M059J (cell line): ENCODE measurements at regions not wholly inside any gene's neighbourhood (a gene's known extent, or its start where the extent isn't known, plus 50 kb on each side); places are given as distances from the start of the nearest gene placed in this dataset.
"Not testable (repeated sequence)": the region's sequence is repeated elsewhere in the genome, so short reads cannot be mapped to it uniquely, and the experiment has no call there.

Source experiments
- DNase-seq: peaks from one replicate; pipeline ENCODE4 v3.0.0-alpha.2; 2012; ENCODE audit warnings: low read depth

DNA sequence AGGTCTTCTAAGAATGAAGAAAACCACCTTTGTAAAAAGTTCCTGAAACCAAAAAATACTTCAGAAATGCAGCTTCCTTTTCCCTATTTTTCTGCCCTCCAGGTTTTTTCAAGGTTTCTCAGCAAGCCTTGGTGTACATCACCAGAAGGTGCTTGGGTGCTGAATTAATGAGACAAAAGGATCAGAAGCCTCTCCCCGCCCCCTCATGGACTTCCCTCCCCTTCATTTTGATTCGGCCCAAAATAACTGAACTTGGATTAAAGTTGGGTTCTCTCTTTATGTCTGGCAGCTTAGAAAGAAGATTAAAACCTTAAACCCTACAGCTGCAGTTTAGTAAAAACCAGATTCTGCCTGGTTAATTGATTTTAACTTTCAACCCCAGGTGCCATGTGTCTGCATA, 121.7 kb upstream of the ERCC4 start:
- DNase-seq, result no peak

DNA sequence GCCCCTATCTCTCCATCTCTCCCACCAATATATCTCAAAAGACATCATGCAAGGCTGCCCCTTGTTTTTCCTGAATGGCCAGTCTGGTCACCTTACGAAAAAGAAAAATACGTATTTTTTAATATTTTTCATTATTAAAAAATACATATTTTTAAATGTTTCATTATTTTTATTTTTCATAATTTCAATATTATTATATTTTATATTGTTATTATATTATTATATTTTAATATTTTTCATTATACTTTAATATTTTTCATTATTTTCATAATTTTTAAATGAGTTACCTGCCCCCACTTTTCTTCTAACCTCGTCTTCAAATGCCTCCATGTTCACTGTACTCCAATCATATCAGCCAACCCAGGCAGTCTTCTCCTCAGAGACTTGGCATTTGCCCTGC, 116.0 kb upstream of the ERCC4 start:
- DNase-seq, result no peak

DNA sequence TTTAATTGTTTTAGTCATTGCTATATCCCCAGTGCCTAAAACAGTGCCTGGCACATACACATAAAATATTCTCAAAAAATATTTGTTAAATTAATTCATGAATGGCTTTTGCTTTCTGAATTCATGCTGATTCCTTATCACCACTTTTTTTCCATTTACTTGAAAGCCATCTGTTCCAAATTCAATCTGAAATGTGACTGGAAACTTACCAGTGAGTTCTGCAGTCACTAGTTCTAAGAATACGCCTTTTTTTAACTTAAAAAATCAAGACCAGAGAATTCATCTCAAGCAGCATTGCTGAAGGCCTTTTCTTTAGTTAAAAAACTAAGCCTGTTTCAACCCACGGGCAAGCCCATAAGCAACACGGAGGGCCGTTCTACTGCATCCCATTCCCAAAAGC, 114.0 kb upstream of the ERCC4 start:
- no peak for DNase-seq

DNA sequence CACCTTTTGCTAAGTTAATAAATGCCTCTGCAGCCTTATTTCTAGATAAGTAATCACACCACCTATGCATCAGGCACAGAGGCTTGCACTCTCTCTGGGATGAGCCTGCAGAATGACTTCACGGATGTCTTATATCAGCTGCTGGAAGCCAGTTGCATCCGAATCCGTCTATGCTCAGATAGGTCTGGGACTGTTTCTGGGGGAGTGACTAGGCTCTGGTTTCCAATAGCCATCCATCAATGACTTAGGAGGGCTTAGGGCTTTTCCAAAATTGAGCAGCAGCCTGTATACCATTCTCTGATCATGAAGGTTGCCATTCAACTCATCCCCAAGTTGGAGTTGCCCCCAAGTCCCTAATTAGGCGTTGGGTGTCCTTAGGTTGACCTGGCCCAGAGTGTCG, 113.3 kb upstream of the ERCC4 start:
- DNase-seq, result no peak

DNA sequence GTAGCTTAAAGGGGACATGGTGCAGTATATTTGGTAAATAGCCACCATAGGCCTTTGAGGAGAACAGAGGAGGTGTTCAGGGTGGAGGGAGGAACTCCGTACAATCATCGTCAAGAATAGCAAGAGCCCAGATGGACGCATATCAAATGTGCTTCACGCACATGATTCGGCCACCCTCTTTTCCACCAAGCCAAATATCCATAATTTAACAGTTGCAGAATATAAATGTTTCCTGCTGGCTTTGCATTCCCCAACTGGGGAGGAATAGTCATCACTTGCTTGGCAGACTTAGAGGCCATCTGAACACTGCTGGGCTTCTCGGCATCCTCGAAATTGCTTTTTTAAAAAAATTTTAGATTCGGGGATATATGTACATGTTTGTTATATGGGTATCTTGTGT, 111.9 kb upstream of the ERCC4 start:
- DNase-seq, result no peak

DNA sequence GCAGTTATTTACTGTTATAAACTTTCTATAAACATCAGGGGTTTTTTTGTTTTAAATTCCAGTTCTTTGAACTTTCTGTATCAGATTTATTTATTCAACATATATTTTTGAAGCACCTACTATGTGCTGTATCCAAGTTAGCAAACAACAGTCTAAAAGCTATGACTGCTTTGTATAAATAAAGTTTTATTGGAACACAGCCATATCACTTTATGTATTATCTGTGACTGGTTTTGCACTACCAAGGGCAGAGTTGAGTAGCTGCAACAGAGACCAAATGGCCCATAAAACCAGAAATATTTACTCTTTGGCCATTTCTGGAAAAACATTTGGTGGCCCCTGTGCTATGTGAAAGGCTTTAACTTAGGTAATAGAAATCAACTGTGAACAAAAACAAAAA, 110.2 kb upstream of the ERCC4 start:
- DNase-seq, result no peak

DNA sequence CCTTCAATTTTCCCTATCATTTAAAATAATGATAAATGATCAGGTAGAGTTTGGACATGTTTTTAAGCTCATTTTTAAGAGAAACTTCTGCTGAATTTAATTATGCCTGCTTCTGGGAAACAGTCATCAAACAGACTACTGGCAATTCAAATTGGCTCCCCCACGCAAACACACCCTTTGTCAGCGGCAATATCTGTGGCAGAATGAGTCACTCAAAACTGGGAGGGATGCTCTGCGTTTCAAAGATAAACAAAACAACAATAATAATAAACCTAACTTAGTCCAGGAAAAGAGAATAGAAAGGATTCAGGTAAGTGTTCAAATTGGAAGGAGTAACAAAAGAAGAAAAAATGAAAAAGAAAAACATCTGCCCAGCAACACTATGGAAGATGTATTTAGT, 108.1 kb upstream of the ERCC4 start:
- no peak for DNase-seq

DNA sequence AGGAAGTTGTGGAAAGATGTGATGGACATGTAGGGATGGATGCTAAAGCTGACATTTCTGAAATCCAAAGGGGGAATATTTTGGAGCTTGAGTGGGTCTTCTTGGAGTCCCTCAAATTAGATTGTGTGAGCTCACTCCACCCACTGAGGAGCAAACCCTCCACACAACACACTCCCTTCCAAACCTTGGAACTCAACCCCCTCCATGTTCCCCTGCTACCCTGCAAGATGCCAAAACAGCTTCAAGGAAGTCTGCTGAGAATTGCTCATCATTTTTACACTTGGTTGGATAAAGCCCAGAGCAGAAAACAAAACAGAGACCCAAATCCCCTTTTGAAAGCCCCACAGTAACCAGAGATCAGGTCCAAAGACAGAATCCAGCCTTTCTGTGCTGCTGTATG, 103.3 kb upstream of the ERCC4 start:
- DNase-seq, result no peak

DNA sequence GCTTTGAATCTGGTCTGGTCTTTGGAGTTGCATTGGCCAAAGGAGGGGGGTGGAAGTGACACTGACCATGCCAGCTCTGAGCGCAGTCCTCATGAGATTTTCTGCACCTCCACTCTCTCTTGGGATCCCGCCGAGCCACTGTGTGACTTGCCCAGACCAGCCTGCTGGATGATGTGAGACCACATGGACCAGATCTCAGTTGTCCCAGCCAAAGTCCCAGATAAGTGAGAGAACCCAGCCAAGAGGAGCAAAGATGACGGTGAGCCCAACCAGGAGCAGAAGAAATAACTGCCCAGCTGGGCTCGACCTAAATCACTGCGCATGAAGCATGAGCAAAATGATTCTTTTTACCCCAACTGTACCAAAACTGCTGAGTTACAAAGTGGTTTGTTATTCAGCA, 96.5 kb upstream of the ERCC4 start:
- no peak for DNase-seq

DNA sequence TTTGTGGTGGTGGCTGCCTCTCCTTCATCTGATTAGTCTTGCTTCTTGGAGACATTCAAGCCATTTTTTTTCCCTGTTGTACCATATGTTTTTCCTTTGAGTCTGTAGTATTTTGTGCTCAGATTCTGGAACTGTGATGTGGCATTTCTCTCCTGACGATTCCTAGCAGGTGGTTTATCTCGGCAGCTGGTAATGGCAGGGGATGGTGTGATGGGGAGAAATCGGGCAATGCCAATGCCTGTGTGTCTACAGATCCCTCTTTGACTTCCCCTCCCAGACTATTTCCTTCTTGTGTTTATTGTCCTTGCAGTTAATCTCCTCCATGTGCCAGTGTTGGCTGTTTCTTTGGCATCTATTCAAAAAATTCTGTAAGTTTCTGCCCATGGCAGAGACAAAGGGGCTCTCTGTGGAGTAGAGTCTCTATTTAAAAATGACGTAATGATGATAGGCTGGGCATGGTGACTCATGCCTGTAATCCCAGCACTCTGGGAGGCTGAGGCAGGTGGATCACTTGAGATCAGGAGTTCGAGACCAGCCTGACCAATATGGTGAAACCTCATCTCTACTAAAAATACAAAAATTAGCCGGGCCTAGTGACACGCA, 90.2 kb upstream of the ERCC4 start:
- DNase-seq, result no peak

DNA sequence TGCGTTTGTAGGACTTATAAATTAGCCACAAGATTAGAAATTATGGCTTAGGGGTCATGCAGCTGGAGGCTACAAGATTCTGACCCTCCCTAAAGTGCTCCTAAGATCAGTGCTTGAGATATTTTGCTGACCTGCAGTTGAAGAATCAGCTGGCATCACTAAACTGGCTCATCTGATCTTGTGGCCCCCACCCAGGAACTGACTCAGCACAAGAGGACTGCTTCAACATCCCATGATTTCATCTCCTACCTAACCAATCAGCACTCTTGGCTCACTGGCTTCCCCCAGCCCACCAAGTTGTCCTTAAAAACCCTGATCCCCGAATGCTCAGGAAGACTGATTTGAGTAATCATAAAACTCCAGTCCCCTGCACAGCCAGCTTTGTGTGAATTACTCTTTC, 86.4 kb upstream of the ERCC4 start:
- DNase-seq, result no peak

DNA sequence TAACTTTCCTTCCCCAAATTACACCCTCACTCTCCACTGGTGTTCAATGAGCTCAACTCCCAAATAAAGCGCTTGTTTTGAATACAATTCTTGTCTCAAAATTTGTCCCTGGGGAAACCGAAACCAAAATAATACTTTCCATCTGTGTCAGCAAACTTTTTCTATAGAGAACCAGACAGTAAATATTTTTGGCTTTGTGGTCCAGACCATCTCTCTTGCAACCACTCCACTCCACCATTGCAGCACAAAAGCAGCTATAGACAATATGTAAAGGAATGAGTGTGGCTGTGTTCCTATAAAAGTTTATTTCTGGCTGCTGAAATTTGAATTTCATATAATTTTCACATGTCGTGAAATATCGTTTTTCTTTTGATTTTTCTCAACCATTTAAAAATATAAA, 84.6 kb upstream of the ERCC4 start:
- DNase-seq, result no peak

DNA sequence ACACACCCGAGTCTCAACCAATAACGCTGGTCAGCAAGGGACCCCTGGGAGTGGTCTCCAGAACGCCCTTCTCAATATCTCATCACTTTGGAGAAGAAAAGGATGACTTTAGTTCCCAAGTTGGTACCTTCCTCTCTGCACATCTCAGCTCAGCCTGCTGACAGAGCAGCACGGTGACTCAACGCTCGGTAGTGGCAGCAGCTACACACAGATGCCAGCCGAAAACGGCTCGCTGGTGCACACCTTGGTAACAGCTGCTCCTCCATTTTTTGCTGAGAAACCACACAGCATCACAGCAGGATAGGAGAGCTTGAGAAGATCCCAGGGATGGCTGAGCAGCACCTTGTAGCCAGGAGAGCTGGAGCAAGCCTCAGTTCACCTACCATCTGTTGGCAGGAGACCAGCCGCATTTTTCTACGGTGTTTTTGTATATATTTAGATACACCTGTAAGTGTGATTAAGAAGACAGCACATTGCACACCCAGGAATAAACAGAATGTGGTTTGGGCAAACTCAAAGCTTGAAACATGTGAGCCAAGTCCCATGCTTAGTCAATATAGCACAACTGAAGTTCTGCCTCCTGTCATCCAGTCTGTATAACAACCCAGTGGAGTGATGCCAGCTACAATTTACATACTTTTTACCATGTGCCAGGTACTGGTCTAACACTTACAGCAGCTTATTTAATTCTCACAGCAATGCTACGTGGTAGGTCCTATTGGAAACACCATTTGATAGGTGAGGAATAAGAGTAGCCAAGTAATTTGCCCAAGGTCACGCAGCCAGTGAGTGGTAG, 83.8 kb upstream of the ERCC4 start:
- DNase-seq, result no peak

DNA sequence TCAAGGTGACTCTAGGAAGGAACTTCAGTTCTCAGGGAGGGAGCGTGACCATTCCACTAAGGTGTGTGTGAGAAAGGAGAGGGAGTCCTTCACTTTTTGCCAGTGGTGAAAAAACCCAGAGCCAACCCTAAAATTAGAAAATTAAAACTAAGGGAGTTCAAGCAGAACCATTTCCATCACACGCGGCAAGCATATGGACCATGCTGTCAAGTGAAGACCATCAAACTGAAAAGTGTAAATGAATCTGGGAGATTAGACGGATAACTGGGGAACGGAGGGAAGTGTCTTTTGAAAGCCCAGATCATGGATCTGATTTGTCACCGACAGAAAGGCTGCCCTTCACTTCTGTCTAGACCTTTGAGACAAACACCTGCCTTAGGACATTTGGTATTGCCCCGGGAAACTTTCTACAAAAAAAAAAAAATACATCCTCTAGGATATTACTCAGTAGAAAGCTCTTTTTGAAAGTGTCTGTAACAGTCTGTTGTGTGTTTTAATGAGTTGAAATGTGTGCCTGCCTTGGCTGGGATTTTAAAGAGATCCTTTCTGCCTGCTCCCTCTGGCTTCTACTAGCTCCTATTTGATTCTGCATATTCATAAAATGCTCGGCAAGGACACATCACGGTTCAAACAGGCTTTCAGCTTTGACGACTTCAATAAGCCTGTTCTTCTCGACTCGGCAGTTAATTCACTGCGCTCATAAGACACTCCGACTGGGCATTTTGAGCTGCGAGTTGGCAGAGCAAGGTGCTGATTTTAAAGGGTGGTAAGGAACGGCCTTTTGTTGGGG, 81.4 kb upstream of the ERCC4 start:
- DNase-seq, result no peak

DNA sequence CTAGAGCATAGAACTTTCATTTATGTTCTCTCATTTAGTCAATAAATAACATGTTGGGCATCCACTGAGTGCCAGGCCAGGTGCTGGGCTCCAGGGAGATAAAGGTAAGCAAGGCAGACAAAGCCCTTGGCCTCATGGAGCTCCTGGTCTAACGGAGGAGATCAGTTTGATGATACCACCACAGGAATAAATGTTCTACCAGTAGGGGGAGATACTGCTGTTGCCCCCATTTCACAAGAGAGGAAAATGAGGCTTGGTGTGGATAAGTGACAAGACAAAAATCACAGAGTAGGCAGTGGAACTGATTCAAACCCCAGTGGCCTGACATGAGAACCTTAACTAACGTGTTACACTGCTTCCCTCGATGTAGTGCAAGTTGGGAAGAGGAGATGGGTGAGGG, 80.4 kb upstream of the ERCC4 start:
- DNase-seq, result no peak

DNA sequence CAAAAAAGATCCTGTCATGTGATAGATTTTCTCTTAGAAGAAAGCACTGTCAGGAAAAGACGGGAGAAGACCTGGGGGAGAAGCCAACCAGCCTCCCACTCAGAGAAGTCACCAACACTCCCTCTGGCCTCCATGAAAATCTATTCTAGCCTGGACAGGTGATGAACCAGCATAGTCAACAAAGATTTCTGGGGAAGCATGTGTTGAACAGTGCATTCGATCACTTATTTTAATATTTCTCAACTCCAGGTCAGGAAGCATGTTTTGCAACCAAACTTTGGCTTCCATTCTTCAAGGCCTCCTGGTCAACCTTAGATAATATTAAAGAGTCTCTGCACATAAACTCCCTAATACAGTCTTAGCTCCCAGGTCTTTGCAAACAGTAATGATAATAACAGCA, 74.7 kb upstream of the ERCC4 start:
- no peak for DNase-seq

DNA sequence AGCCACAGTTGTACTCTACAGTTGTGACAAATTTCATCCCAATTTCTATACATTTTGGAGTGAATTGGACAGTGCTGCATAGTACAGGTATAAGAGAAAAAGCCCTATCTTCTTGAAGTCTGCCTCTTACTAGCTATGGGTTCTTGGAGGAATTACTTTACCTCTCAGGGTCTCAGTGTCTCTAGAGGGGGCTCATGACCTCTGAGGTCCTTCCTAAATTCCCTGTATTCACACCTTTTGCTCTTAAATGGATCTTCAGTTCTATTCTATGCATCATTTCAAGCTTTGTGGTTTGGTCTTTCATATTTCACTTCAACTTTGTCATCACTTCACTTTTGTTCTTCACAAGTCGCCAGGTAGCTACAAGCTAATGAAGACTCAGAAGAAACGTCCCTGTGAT, 71.2 kb upstream of the ERCC4 start:
- DNase-seq, result no peak

DNA sequence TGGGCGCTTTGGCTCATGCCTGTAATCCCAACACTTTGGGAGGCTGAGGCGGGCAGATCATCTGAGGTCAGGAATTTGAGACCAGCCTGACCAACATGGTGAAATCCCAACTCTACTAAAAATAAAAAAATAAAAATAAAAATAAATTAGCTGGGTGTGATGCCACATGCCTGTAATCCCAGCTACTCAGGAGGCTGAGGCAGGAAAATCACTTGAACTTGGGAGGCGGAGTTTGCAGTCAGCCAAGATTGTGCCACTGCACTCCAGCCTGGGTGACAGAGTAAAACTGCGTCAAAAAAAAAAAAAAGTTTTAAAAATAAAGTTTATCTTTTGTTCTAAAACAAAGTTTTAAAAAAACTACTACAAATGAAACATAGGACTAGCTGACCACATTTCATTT, 69.8 kb upstream of the ERCC4 start:
- not testable (repeated sequence) for DNase-seq

DNA sequence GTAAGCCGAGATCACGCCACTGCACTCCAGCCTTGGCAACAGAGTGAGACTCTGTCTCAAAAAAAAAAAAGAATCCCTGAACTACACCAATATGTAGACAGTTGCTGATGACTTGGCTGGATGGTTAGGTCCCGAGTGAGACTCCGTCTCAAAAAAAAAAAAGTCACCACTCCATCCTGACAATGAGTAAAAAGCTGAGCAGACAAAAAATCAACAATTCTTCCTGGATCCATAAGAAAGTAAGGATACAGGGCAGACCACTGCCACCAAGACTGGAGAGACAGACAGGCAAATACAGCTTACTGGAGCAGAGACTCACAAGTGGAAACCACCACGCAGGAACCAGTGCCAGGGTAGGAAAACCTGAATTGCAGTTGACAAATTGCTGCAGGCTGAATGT, 67.1 kb upstream of the ERCC4 start:
- DNase-seq, result no peak

DNA sequence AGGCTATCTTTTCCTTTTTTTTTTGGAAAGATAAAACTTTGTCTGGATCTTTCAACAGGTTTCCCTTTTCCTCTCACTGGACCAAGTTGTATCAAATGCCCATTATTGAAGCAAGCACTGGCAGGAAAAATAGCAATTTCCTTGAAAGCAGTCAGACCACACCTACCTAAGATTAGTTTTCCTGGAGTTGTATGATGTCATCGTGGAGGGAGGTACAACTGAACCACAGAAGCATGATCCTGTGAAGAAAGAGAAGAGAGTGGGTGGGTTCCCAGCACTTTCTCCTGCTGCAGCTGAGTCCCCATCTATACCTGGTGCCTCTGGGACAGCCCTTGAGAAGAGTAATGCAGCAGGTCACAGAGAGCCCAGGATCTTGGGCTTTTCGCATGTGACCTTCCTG, 63.6 kb upstream of the ERCC4 start:
- DNase-seq, result no peak

DNA sequence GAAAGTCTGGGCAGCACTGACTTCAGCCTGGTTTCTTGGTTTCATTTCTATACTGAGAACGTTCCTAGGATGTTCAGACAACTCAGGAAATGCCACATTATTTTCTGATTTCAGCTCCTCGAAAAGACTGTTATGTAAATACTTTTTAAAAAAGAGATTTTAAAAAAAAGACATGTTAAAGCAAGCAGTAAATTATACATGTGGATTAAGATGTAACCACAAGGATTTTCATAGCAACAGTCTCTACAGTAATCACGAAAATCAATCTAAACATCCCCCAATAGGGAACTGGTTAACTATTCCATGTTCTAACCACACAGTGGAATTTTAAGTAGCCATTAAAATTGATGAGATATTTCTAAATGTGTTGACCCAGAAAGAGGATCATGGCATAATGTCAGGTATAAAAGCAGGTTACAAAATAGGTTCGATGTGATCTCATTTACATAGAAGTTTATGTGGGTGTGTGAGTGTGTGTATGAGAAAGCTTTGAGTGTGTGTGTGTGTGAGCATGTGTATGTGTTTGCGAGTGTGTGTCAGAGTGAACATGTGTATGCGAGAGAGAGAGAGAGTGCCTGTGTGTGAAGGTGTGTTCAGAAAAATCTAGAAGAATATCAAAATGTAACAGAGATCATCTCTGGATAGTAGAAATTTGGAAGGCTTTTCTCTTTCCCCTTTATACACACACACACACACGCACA, 63.0 kb upstream of the ERCC4 start:
- DNase-seq, result no peak

DNA sequence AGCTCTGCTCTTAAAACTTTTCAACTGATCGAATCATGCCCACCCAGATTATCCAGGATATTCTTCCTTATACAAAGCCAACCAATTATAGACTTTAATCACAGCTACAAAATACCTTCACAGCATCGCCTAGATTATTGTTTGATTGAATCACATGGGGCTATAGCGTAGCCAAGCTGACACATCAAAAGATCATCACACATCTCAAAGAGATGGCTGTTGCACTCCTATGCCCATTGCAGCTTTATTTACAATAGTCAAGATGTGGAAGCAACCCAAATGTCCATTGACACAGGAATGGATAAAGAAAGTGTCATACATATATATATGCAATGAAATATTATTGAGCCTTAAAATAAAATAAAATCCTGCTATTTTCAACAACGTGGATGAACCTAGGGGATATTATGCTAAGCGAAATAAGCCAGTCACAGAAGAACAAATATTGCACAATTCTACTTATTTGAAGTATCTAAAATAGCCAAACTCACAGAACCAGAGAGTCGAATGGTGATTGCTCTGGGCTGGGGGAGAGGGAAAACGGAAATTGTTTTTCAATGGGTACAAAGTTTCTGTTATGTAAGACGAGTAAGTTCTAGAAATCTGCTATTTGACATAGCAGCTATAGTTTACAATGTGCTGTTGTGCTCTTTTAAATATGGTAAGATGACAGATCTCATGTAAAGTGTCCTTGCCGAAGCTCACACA, 60.9 kb upstream of the ERCC4 start:
- DNase-seq, result no peak
